SU-DHL-6 (cell line): ENCODE measurements at regions not wholly inside any gene's neighbourhood (a gene's known extent, or its start where the extent isn't known, plus 50 kb on each side); places are given as distances from the start of the nearest gene placed in this dataset.
"Not testable (repeated sequence)": the region's sequence is repeated elsewhere in the genome, so short reads cannot be mapped to it uniquely, and the experiment has no call there.

Experiments
- CTCF ChIP-seq: fragments of 200-600 bp; sonication (generic); IDR thresholded peaks from one replicate; pipeline ENCODE4 v1.5.1; 2017; ENCODE audit warnings: antibody characterized with exemption, mild to moderate bottlenecking, low read length, moderate library complexity; ENCODE audit not compliant: insufficient read depth, poor library complexity, severe bottlenecking
- EZH2phosphoT487 ChIP-seq: fragments of 200-600 bp; sonication (generic), shearing (Covaris generic); conservative IDR thresholded peaks from 2 replicates; pipeline ENCODE4 v1.6.1; 2018; ENCODE audit warnings: mild to moderate bottlenecking, antibody characterized with exemption, low read length, moderate library complexity, mixed read lengths

- not testable (repeated sequence) for TF ChIP-seq CTCF, EZH2phosphoT487
These were observed 601.5 kb upstream of the TBX3 start for GRCh38 chr12:115285429-115285828.
